ENCODE measurements at regions not wholly inside any gene's neighbourhood (a gene's known extent, or its start where the extent isn't known, plus 50 kb on each side); places are given as distances from the start of the nearest gene placed in this dataset.

GRCh38 chr3:117091676-117092075, 382.1 kb downstream of the TUSC7 start:
- DNase-seq, result no peak

GRCh38 chr3:117096549-117096948, 387.0 kb downstream of the TUSC7 start:
- DNase-seq, result no peak

GRCh38 chr3:117097351-117097750, 387.8 kb downstream of the TUSC7 start:
- no peak for DNase-seq

- DNase-seq, result no peak
Observed at GRCh38 chr3:117101697-117102096, 392.1 kb downstream of the TUSC7 start.

GRCh38 chr3:117102426-117102825, 392.8 kb downstream of the TUSC7 start:
- DNase-seq, result no peak

GRCh38 chr3:117103675-117104074, 394.1 kb downstream of the TUSC7 start:
- no peak for DNase-seq

GRCh38 chr3:117104381-117104780, 394.8 kb downstream of the TUSC7 start:
- DNase-seq, result no peak

GRCh38 chr3:117104792-117105191, 395.2 kb downstream of the TUSC7 start:
- DNase-seq, result no peak

- no peak for DNase-seq
Observed at GRCh38 chr3:117105686-117106085, 396.1 kb downstream of the TUSC7 start.

- no peak for DNase-seq
Observed at GRCh38 chr3:117106396-117106795, 396.8 kb downstream of the TUSC7 start.

GRCh38 chr3:117107946-117108345, 398.4 kb downstream of the TUSC7 start:
- DNase-seq, result no peak

GRCh38 chr3:117109178-117109577, 399.6 kb downstream of the TUSC7 start:
- DNase-seq, result no peak

- no peak for DNase-seq
Observed at GRCh38 chr3:117114517-117115265, 405.1 kb downstream of the TUSC7 start.

- DNase-seq, result no peak
Observed at GRCh38 chr3:117117188-117117936, 407.8 kb downstream of the TUSC7 start.

- DNase-seq, result no peak
Observed at GRCh38 chr3:117118604-117119003, 409.0 kb downstream of the TUSC7 start.

GRCh38 chr3:117120014-117120413, 410.4 kb downstream of the TUSC7 start:
- DNase-seq, result no peak

- no peak for DNase-seq
Observed at GRCh38 chr3:117122609-117123008, 413.0 kb downstream of the TUSC7 start.

- DNase-seq, result no peak
Observed at GRCh38 chr3:117126460-117126859, 416.9 kb downstream of the TUSC7 start.

- DNase-seq, result no peak
Observed at GRCh38 chr3:117126946-117127546, 417.5 kb downstream of the TUSC7 start.

GRCh38 chr3:117128133-117128532, 418.6 kb downstream of the TUSC7 start:
- DNase-seq, result no peak

- no peak for DNase-seq
Observed at GRCh38 chr3:117128872-117129271, 419.3 kb downstream of the TUSC7 start.

- no peak for DNase-seq
Observed at GRCh38 chr3:117129516-117129915, 419.9 kb downstream of the TUSC7 start.

- DNase-seq, result no peak
Observed at GRCh38 chr3:117130222-117130621, 420.6 kb downstream of the TUSC7 start.

GRCh38 chr3:117131259-117131658, 421.7 kb downstream of the TUSC7 start:
- DNase-seq, result no peak

Data from AML-193 (cell line).